Kidney (tissue), 13 donors: ENCODE measurements at regions not wholly inside any gene's neighbourhood (a gene's known extent, or its start where the extent isn't known, plus 50 kb on each side); places are given as distances from the start of the nearest gene placed in this dataset.

ENCODE experiments used
- DNase-seq, 5 donors: peaks; one replicate each; pipeline ENCODE4 v3.0.0-alpha.2; 2013 to 2020
- FAIRE-seq: peaks from 2 replicates; lab custom pipeline; 2012; peaks lifted over from hg19 to GRCh38; lab: Jason Lieb, UNC
- H3K27ac ChIP-seq, 2 donors: one replicate each; pipeline ENCODE4 v1.7.0; 2013; ENCODE audit warnings: low read depth in 2 of 2, low read length in 2 of 2, inconsistent platforms in 1 of 2
- H3K27me3 ChIP-seq: one replicate; pipeline ENCODE4 v1.7.1; 2013; ENCODE audit warnings: low read length, inconsistent platforms; ENCODE audit not compliant: control insufficient read depth, insufficient read depth
- H3K36me3 ChIP-seq, 3 donors: one replicate each; pipeline versions ENCODE4 v1.7.0 to v1.7.1; 2013; ENCODE audit warnings: low read length in 3 of 3, control low read depth in 1 of 3, inconsistent platforms in 1 of 3; ENCODE audit not compliant: insufficient read depth in 3 of 3, control insufficient read depth in 2 of 3
- H3K4me1 ChIP-seq, 3 donors: one replicate each; pipeline versions ENCODE4 v1.7.0 to v1.7.1; 2013; ENCODE audit warnings: low read length in 3 of 3, inconsistent platforms in 1 of 3, low read depth in 1 of 3; ENCODE audit not compliant: control insufficient read depth in 2 of 3, insufficient read depth in 2 of 3
- H3K4me3 ChIP-seq, 3 donors: one replicate each; pipeline versions ENCODE4 v1.7.0 to v1.8.1; 2013; ENCODE audit warnings: low read length in 3 of 3, control low read depth in 1 of 3, inconsistent platforms in 1 of 3
- H3K9ac ChIP-seq, 3 donors: one replicate each; pipeline versions ENCODE4 v1.7.0 to v1.7.1; 2013; ENCODE audit warnings: low read length in 3 of 3, control low read depth in 1 of 3, inconsistent platforms in 1 of 3
- H3K9me3 ChIP-seq, 3 donors: one replicate each; pipeline versions ENCODE4 v1.7.0 to v1.7.1; 2013; ENCODE audit warnings: low read length in 3 of 3, control low read depth in 1 of 3, inconsistent platforms in 1 of 3; ENCODE audit not compliant: control insufficient read depth in 2 of 3, insufficient read depth in 1 of 3
- intact Hi-C: fragments of 100-400 bp; cut with DNase I; formaldehyde crosslinking; loops from one replicate; pipeline ENCODE4 v1.11.1; 2022
- TF ChIP-seq, protein P1 (sequence below): IDR thresholded peaks from 3 replicates; pipeline ENCODE4 v1.5.1; 2012; ENCODE audit warnings: mild to moderate bottlenecking, moderate library complexity, borderline replicate concordance; ENCODE audit not compliant: insufficient read depth; ENCODE audit errors: extremely low read depth
- donor health status: control.
- donor health status: control.
- donor health status: control.
- donor health status: control.
- donor health status: control.
- donor health status: DM: yes; HTN: yes; CAD: no.
- donor health status: Normal renal cell carcinoma (clear cell type).

DNA sequence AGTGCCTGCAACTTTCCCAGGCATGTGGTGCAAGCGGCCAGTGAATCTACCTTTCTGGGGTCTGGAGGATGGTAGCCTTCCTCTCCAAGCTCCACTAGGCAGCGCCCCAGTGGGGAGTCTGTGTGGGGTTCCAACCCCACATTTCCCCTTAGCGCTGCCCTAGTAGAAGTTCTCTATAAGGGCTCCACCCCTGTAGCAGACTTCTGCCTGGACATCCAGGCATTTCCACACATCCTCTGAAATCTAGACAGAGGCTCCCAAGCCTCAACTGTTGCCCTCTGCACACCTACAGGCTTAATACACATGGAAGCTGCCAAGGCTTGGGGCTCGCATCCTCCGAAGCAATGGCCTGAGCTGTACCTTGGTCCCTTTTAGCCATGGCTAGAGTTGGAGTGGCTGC, 321.6 kb downstream of the TFAP2A start:
- no peak for DNase-seq
- TF ChIP-seq, protein P1, sequence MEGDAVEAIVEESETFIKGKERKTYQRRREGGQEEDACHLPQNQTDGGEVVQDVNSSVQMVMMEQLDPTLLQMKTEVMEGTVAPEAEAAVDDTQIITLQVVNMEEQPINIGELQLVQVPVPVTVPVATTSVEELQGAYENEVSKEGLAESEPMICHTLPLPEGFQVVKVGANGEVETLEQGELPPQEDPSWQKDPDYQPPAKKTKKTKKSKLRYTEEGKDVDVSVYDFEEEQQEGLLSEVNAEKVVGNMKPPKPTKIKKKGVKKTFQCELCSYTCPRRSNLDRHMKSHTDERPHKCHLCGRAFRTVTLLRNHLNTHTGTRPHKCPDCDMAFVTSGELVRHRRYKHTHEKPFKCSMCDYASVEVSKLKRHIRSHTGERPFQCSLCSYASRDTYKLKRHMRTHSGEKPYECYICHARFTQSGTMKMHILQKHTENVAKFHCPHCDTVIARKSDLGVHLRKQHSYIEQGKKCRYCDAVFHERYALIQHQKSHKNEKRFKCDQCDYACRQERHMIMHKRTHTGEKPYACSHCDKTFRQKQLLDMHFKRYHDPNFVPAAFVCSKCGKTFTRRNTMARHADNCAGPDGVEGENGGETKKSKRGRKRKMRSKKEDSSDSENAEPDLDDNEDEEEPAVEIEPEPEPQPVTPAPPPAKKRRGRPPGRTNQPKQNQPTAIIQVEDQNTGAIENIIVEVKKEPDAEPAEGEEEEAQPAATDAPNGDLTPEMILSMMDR: no peak
- intact Hi-C loops: no loop called here
- no peak overlapping the region for H3K9ac ChIP-seq
- no peak overlapping the region for H3K27ac ChIP-seq
- FAIRE-seq: no peak
- H3K9me3 ChIP-seq: peaks cover 0 to 7% (median 0%) of the 10 kb centered on the region in 3 donors
- H3K4me3 ChIP-seq: no peak overlapping the region
- H3K4me1 ChIP-seq: no peaks in the 10 kb centered on the region
- H3K36me3 ChIP-seq: no peaks in the 10 kb centered on the region
- no peaks in the 10 kb centered on the region for H3K27me3 ChIP-seq

DNA sequence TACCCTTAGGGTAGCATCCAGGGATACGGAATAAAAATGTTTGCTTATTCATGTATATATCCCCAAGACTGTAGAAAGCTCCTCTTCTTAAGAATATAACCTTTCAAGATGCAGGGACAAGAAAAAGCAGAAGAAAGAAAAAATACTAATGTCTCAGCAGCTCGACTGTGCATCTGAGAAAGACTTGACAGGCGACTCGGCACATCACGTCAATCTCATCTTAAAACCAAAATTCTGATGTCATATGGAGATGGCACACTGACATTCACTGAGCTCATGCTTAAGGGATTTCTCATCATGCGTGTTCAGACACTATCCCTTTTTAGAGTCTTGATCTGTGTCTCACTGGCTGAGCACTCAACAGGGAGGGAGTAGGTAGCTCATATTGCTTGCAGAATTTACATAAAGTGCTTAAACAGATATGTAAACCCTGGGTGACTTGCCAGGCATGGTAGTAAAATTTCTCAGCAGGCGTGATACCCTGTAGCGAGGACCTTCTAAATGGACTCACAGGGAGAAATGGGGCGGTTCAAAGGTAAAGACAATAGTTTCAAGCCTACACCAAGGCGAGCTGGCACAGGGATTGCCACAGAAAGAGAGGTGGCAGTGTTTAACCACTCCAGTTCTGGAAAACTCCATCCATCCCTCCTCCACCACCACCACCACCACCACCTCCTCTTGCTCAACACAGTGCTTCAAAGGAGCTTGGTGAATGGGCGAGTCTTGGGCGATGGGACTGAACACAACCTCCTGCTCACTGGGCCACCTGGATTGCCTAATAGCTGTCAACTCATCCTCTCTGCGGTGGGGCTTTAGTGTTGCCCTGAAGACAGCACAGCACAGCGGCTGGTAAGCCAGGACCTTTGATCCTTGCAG, 330.5 kb downstream of the TFAP2A start:
- intact Hi-C loops: no loop called here

DNA sequence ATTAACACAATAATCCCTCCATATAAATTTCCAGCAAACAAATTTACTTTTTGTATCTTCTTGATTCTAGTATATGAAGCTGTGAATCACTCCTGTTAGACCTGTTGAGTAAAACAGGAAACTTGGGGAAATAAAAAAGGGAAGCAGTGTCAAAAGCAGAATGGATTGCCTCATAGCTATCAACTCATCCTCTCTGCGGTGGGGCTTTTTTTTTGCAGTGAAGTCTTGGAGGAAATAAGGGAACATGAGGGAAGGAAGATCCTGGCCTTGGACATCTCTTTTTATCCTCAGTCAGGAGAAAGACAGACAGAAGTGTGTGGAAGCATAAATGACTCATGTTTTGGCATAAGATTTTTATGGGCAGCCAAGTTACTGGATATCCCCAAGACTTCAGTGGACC, 332.5 kb downstream of the TFAP2A start:
- no peaks in the 10 kb centered on the region for H3K27me3 ChIP-seq
- TF ChIP-seq, protein P1: no peak
- no peak overlapping the region for H3K27ac ChIP-seq
- no peak overlapping the region for H3K9ac ChIP-seq
- H3K9me3 ChIP-seq: no peaks in the 10 kb centered on the region
- no peaks in the 10 kb centered on the region for H3K36me3 ChIP-seq
- DNase-seq (no peak), FAIRE-seq (no peak)
- H3K4me3 ChIP-seq: no peak overlapping the region
- H3K4me1 ChIP-seq: no peaks in the 10 kb centered on the region
- intact Hi-C loops: no loop called here

More for the DNA sequence above, 330.5 kb downstream of the TFAP2A start:
- Histone ChIP-seq H3K27me3 (no peaks in the 10 kb centered on the region), H3K36me3 (no peaks in the 10 kb centered on the region), H3K9ac (no peak overlapping the region), H3K9me3 (no peaks in the 10 kb centered on the region), H3K4me3 (no peak overlapping the region), H3K27ac (no peak overlapping the region), H3K4me1 (no peaks in the 10 kb centered on the region)
- DNase-seq (no peak), FAIRE-seq (no peak)
- TF ChIP-seq, protein P1: no peak
